Body of pancreas (tissue), 4 donors: ENCODE measurements at regions not wholly inside any gene's neighbourhood (a gene's known extent, or its start where the extent isn't known, plus 50 kb on each side); places are given as distances from the start of the nearest gene placed in this dataset.

Experiments
- CTCF ChIP-seq, 7 experiments: fragments of 450-650 bp in 4 of 7; fragments of 200-600 bp in 3 of 7; sonication (generic) in 3 of 7; IDR thresholded peaks; one replicate each; pipeline ENCODE4 v1.5.1; 2016 to 2019; ENCODE audit warnings: antibody characterized with exemption in 7 of 7
- POLR2A ChIP-seq, 3 donors: fragments of 450-650 bp; IDR thresholded peaks; one replicate each; pipeline ENCODE4 v1.6.1; 2016; ENCODE audit warnings: antibody characterized with exemption in 3 of 3, mild to moderate bottlenecking in 2 of 3

DNA sequence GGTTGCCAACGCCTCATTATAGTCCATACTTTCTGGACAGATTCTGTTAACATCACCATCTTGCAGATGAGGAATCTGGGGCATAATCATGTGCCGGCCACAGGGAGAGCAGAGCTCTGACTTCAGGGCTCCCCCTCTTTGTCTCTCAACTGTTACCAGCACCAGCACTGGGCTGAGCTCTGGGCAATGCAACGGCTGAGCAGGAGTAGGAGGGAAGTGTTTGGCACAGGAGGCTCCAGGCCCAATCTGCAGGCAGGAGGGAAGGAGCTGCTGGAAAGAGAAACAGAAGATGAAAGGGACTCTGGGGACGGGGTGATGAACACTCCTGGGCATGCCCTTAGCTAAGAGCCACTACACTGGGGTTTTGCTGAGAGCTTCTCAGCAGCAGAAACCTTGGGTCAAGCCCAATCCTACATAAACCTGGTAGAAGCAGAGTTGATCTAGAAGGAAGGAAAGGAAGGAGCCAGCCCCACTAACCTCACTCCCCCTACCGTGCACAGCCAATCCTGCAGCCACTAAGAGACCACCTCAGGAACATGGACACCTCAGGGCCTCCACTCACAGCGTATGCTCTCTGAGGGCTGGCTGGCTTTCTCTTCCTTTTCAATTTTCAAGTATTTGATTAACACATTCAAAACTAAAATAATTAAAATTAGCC is 73.1 kb upstream of the SPATA12 start:
- TF ChIP-seq CTCF (IDR thresholded peaks at IDR 0.05) (no peak), POLR2A (IDR thresholded peaks at IDR 0.05) (no peak)
